Tibial nerve (tissue), 4 donors: ENCODE measurements at regions not wholly inside any gene's neighbourhood (a gene's known extent, or its start where the extent isn't known, plus 50 kb on each side); places are given as distances from the start of the nearest gene placed in this dataset.

Experiments
- CTCF ChIP-seq, 5 experiments: fragments of 200-600 bp in 3 of 5; fragments of 450-650 bp in 2 of 5; sonication (generic) in 3 of 5; IDR thresholded peaks; one replicate each; pipeline ENCODE4 v1.5.1; 2016 to 2019; ENCODE audit warnings: antibody characterized with exemption in 5 of 5, mild to moderate bottlenecking in 3 of 5, moderate library complexity in 2 of 5
- EP300 ChIP-seq, 2 donors: sonication (generic); formaldehyde crosslinking; IDR thresholded peaks; one replicate each; pipeline ENCODE4 v1.6.1; 2017; ENCODE audit warnings: antibody characterized with exemption in 2 of 2, mild to moderate bottlenecking in 1 of 2
- POLR2A ChIP-seq, 2 donors: fragments of 450-650 bp; IDR thresholded peaks; one replicate each; pipeline ENCODE4 v1.6.1; 2017; ENCODE audit warnings: antibody characterized with exemption in 2 of 2, mild to moderate bottlenecking in 2 of 2, moderate library complexity in 2 of 2

DNA sequence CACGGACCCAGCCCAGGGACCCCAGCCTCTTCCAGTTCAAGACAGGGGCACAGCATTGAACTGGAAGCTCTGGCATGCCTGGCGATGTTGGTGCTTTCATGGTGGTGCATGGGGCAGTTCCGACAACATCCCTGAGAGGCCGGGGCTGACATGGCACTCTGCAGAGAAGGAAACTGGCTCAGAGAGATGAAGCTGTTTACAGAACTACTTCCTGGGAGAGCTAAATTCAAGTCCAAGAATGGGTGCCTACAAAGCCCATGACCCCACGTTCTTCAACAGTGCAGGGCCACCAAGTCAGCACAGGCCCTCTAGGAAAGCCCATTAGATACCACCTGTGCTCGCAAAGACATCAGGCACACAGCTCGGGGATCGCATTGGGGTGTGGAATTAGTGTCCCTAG, 470.9 kb upstream of the MGMT start:
- no peak for TF ChIP-seq CTCF (IDR thresholded peaks at IDR 0.05)
- no peak for TF ChIP-seq POLR2A (IDR thresholded peaks at IDR 0.05)
- no peak for TF ChIP-seq EP300 (IDR thresholded peaks at IDR 0.05)
